ENCODE measurements at regions not wholly inside any gene's neighbourhood (a gene's known extent, or its start where the extent isn't known, plus 50 kb on each side); places are given as distances from the start of the nearest gene placed in this dataset.

DNA sequence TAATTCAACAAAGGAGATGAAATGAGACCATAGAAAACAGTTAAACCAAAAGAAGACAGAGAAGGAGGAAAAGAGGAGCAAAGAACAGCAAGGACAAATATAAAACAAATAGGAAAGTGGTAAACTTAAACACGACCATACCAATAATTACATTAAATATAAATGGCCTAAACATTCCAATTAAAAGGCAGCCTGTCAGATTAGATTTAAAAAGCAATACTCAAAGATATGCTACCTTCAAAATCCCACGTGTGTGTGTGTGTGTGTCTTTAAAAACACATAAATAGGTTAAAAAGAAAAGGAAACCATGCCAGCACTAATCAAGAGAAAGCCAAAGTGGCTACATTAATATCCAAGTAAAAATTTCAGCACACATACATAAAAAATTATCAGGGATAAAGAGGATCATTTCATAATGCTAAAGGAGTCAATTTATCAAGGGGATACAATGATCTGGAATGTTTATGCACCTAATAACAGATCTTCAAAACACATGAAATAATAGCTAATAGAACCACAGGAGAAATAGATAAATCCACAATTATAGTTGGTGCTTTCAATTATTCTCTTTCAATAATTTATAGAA, 355.7 kb upstream of the POU3F1 start:
- no peak for DNase-seq (ENCODE audit: low read depth)

- no peak for DNase-seq (ENCODE audit: low read depth)
Observed at GRCh38 chr1:38396606-38397005, 350.0 kb upstream of the POU3F1 start.

DNA sequence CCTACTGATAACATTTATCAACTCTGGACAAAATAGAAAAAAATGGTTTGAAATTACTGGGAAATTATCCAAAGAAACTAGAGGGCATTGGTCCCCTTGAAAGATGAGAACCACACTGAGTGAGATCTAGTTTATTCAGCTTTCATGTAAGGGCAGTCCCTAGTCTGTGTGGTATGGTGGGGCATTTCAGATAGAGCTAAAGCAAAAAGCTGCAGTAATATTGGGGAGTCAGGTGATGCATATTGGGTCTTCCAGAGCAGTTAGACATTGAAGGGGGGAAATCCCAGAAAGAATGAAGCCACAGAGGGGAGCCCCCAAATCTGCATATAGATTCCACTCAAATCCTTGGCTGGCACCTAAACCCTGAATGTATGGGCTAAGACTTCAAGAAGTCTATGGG, 347.7 kb upstream of the POU3F1 start:
- DNase-seq (ENCODE audit: low read depth) = no peak

- DNase-seq (ENCODE audit: low read depth) = no peak
Observed at GRCh38 chr1:38392861-38393260, 346.3 kb upstream of the POU3F1 start.

DNA sequence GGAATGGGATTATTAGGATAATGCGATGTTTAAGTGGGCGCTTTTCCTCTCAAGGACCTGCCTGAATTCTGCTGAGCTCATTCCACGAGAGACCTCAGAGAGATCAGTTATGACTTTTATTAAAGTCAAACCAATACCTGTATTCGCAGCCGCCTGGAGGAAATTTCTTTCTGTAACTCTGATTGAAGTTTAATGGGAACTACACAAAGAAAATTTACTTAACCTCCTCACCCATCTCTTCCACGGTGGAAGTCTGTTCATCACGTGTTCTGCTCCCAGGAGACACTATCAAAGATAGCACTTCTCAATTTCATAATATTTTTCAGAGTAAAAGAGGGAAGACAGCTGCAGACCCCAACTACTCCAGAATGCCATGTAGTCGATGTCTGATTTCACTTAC, 334.7 kb upstream of the POU3F1 start:
- no peak for DNase-seq (ENCODE audit: low read depth)

DNA sequence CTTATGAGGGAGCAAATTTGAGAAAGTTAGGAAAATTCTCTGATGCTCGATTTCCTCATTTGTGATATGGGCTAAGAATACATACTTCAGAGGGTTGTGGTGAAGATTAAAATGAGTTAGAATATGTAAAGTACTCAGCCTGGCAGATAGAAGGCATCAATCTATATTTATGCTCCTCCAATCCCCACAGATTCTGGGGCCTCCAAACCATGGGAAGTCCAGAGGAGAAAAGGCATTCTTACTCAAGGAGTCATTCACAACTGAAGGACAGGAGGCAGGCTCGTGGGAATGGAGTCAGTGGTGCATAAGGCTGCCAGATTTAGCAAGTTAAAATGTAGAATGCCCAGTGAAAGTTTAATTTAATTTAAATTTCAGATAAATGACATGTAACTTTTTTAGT, 330.0 kb upstream of the POU3F1 start:
- no peak for DNase-seq (ENCODE audit: low read depth)

- DNase-seq (ENCODE audit: low read depth) = no peak
Observed at GRCh38 chr1:38375035-38375434, 328.4 kb upstream of the POU3F1 start.

- DNase-seq (ENCODE audit: low read depth) = no peak
Observed at GRCh38 chr1:38371505-38371844, 324.9 kb upstream of the POU3F1 start.

DNA sequence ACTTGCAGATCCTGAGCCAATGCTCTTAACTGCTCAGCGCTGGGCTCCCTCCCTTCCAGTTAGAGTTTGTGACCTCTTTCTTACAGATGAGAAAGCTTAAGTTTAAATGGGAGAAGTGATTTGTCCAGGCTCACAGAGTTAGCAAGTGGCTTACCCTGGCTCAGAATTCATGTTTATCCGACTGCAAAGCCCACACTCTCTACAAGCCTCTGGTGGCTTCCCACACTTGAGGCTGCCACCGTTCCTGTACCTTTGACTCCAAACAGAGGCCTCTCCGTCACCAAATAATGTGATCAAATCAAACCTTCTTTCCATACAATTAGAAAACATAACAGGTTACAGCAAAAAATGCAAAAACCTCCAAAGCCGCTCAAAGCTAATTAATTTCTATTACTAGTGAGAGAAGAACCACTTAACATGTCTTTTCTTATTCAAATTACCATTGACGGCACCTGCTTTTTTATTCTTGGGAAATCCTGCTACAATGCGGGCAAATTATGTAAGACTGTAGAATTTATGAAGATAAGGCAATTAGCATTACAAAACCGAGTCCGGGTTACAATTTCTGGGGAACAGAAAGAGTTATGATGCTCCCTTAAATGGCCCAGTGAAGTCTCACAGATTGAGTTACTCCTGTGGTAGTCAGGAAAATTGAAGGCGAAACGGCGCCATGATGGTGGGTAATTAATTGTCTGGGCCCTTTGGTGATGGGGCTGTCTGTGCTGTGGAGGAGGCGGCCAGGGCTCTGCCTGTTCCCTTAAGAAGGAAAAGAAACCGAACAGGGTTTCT, 324.3 kb upstream of the POU3F1 start:
- DNase-seq (ENCODE audit: low read depth) = no peak

- DNase-seq (ENCODE audit: low read depth) = no peak
Observed at GRCh38 chr1:38365242-38365641, 318.6 kb upstream of the POU3F1 start.

DNA sequence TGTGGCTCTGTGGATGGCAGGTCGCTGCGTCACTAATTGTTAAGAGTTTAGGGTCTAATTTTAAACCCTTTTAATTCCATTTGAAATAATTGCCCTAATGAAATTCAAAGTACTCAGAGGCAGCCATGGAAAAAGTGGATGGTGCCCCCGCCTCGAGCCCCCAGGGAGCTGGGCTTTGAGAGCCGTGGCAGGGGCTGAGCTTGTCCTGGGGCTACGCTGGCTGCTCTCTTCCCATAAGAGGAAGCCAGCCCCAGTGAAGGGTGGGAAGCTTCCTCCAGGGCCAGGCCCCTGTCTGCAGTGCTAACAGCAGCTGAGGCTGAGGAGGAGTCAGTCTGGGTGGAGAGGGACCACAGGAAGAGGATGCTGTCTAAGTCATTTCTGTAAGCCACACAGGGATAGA, 315.0 kb upstream of the POU3F1 start:
- DNase-seq (ENCODE audit: low read depth) = no peak

DNA sequence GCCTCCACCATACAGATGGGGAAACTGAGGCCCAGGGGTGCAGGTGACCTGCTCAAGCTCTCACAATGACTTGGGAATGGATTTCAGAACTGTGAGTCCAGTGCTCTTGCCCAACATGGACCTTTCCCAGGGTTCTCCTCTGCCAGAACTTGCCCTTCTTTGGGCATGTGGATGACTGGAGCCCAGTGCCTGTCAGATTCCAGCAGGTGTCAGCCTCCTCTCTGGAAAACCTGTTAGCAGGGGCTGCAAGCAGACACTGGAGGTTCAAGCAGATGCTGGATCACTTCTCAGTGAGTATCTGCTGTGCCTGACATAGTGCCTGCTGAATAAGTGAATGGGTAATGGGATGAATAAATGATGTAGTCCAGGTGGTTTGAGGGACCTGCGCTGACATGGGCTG, 314.2 kb upstream of the POU3F1 start:
- DNase-seq (ENCODE audit: low read depth) = no peak

DNA sequence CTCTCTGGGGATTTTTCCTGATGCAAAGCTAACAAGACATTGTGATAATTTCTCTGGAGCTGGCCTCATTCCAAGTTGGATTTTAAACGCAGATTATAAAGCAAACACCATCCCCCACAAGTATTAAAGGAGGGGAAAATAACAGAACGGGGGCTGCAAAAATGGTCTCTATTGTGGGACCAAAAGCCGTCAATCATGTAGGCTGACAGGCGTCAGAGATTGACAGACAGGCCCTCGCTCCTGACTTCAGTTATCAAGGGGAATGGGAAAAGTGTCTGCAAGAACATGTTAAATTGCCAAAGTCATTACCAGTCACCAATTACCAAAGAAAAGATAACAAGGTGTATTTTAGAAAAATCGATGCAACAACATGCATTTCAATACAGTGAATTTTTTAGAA, 307.4 kb upstream of the POU3F1 start:
- no peak for DNase-seq (ENCODE audit: low read depth)

GRCh38 chr1:38352869-38353268, 306.3 kb upstream of the POU3F1 start:
- no peak for DNase-seq (ENCODE audit: low read depth)

GRCh38 chr1:38347446-38348175, 301.0 kb upstream of the POU3F1 start:
- DNase-seq (ENCODE audit: low read depth) = no peak

DNA sequence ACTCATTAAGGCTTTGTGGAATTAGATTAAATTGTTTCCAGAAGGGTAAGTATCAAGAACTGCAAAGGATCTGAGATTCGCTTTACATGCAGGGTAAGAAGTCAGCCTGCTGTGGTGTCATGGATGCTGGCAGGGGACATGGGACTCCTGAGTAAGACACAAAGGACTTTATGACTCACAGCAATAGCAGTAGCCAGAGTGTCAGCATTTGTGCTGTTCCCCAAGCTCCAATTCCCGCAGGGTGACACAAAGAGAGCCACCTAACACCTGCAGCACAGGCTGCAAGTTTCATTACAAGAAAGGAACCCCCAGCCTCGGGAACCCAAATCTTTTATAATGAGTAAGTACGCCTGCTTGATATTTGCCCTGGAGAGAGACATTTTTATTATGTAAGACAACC, 298.1 kb upstream of the POU3F1 start:
- DNase-seq (ENCODE audit: low read depth) = no peak

- no peak for DNase-seq (ENCODE audit: low read depth)
Observed at GRCh38 chr1:38341694-38342093, 295.1 kb upstream of the POU3F1 start.

DNA sequence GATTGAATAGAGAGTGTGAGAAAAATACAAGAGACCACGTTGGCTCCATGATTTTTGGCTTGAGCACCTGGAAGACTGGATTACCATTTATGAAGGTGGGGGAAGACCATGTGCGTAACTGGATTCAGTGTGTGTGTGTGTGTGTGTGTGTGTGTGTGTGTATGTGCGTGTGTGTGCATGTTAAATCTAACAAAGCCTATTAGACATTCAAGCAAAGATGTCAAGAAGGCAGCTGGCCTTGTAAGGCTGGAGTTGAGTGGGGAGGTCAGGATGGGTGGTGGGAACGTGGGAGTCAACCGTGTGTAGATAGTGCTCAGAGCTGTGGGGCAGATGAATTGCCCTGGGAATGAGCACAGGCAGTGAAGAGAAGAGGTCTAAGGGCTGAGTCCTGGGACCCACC, 293.8 kb upstream of the POU3F1 start:
- no peak for DNase-seq (ENCODE audit: low read depth)

DNA sequence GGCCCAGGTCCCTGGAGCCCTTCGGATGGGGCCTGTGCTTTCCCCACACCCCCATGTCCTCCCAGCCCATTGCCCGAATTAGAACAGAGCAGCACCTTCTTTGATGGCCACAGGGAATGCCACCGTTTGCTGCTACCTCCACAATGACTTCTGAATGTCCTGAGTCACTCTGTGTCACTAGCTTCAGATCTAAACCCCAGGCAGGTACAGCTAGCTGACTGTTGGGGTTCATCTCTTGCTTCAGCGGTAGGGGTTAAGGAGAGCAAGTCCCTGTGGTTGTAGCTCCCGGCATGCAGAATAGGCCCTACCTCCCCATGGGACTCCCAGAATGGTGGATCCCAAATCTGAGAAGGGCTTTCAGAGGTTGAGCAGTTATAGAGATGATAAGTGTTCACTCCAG, 291.1 kb upstream of the POU3F1 start:
- no peak for DNase-seq (ENCODE audit: low read depth)

GRCh38 chr1:38336961-38337360, 290.4 kb upstream of the POU3F1 start:
- DNase-seq (ENCODE audit: low read depth) = no peak

- DNase-seq (ENCODE audit: low read depth) = no peak
Observed at GRCh38 chr1:38336301-38336923, 289.8 kb upstream of the POU3F1 start.

GRCh38 chr1:38334930-38335592, 288.5 kb upstream of the POU3F1 start:
- DNase-seq (ENCODE audit: low read depth) = no peak

All from T-helper 22 cell (primary cell).